K562 (cell line): ENCODE measurements at regions not wholly inside any gene's neighbourhood (a gene's known extent, or its start where the extent isn't known, plus 50 kb on each side); places are given as distances from the start of the nearest gene placed in this dataset.

Experiments used
- ATAC-seq: fragments of 200-7000 bp; cut with Tn5 transposase; 3 replicates; pipeline ENCODE4 v1.9.1; 2020; ENCODE audit warnings: moderate library complexity
- BruUV-seq: library from RNA; stranded (reverse); fragments of 400-500 nt; replicated peaks from 2 replicates; lab custom pipeline; 2021; lab: Mats Ljungman, UMichigan
- CTCF ChIA-PET: fragments of 300-600 bp; formaldehyde crosslinking; extraction: SDS; loops from one replicate; lab custom pipeline; 2021; ENCODE audit warnings: low intra/inter-chr PET ratio; lab: Yijun Ruan, JAX
- POLR2A ChIA-PET: fragments of 300-600, 350-650 bp; sonication (Branson Sonifier 250); formaldehyde crosslinking; extraction: SDS; loops from one replicate; lab custom pipeline; 2021; ENCODE audit warnings: antibody characterized with exemption, inconsistent platforms; lab: Yijun Ruan, JAX
- DNase-seq, 4 experiments: peaks; one replicate each; pipeline versions ENCODE4 v3.0.0 to v3.0.0-alpha.2; 2011 to 2018; ENCODE audit warnings: low spot score in 3 of 4, mixed read lengths in 3 of 4; ENCODE audit errors: extremely low read depth in 1 of 4
- FAIRE-seq: peaks from 2 replicates; lab custom pipeline; 2011; peaks lifted over from hg19 to GRCh38; lab: Jason Lieb, UNC
- H2AFZ ChIP-seq: 2 replicates; pipeline ENCODE4 v1.6.0; 2011; ENCODE audit warnings: low read depth, low read length, control low read depth, inconsistent platforms
- H3K27ac ChIP-seq: fragments of 200-600 bp; 3 replicates; pipeline ENCODE4 v1.8.0; 2011; ENCODE audit warnings: low read depth, mild to moderate bottlenecking, control low read depth, inconsistent platforms, low read length, moderate library complexity, mixed read lengths; ENCODE audit errors: extremely low read depth
- H3K27me3 ChIP-seq, 2 experiments: fragments of 300-600 bp in 1 of 2; 2 replicates in 1 of 2; 3 replicates in 1 of 2; pipeline versions ENCODE4 v1.6.0 to v1.8.0; 2011; ENCODE audit warnings: inconsistent platforms in 2 of 2, low read length in 2 of 2, mild to moderate bottlenecking in 1 of 2, mixed read lengths in 1 of 2, moderate library complexity in 1 of 2; ENCODE audit not compliant: control insufficient read depth in 2 of 2, insufficient read depth in 2 of 2
- H3K36me3 ChIP-seq: fragments of 300-600 bp; 3 replicates; pipeline ENCODE4 v1.8.0; 2011; ENCODE audit warnings: mild to moderate bottlenecking, low read length, inconsistent platforms; ENCODE audit not compliant: control insufficient read depth, insufficient read depth
- H3K4me1 ChIP-seq, 2 experiments: fragments of 200-600 bp in 1 of 2; replicated peaks in 1 of 2; 2 replicates in 1 of 2; 3 replicates in 1 of 2; pipeline versions ENCODE4 v1.5.1 to v1.8.0; 2011; ENCODE audit warnings: inconsistent platforms in 2 of 2, low read length in 2 of 2, mild to moderate bottlenecking in 1 of 2, mixed read lengths in 1 of 2, moderate library complexity in 1 of 2; ENCODE audit not compliant: control insufficient read depth in 2 of 2, insufficient read depth in 2 of 2
- H3K4me2 ChIP-seq: 2 replicates; pipeline ENCODE4 v1.6.1; 2011; ENCODE audit warnings: low read length, control low read depth, inconsistent platforms, mixed read lengths; ENCODE audit not compliant: insufficient read depth
- H3K4me3 ChIP-seq: fragments of 200-600 bp; sonication (generic), shearing (Covaris generic); 2 replicates; pipeline ENCODE4 v1.5.1; 2016; ENCODE audit warnings: control low read depth, inconsistent platforms
- H3K79me2 ChIP-seq: fragments of 200-600 bp; 3 replicates; pipeline ENCODE4 v1.8.0; 2011; ENCODE audit warnings: low read length, inconsistent platforms; ENCODE audit not compliant: control insufficient read depth, insufficient read depth
- H3K9ac ChIP-seq, 2 experiments: 2 replicates each; pipeline versions ENCODE4 v1.6.0 to v1.6.1; 2011; ENCODE audit warnings: low read depth in 2 of 2, low read length in 2 of 2, control low read depth in 1 of 2, inconsistent platforms in 1 of 2, mild to moderate bottlenecking in 1 of 2, mixed read lengths in 1 of 2; ENCODE audit not compliant: insufficient read depth in 1 of 2
- H3K9me1 ChIP-seq: one replicate; pipeline ENCODE4 v1.6.0; 2011; ENCODE audit warnings: inconsistent platforms, mild to moderate bottlenecking, low read length, moderate library complexity; ENCODE audit not compliant: control insufficient read depth, insufficient read depth
- H3K9me3 ChIP-seq: replicated peaks from 2 replicates; pipeline ENCODE4 v1.5.1; 2011; ENCODE audit warnings: low read depth, low read length, inconsistent platforms; ENCODE audit not compliant: control insufficient read depth, insufficient read depth
- H4K20me1 ChIP-seq: replicated peaks from 2 replicates; pipeline ENCODE4 v1.6.1; 2011; ENCODE audit warnings: low read length, inconsistent platforms, mixed read lengths; ENCODE audit not compliant: control insufficient read depth, insufficient read depth
- BACH1 ChIP-seq: fragments of 200-800 bp; sonication (Bioruptor generic); IDR thresholded peaks from 2 replicates; pipeline ENCODE4 v1.6.1; 2016; ENCODE audit warnings: missing genetic modification characterization, missing compliant biosample characterization
- BRF2 ChIP-seq: IDR thresholded peaks from 3 replicates; pipeline ENCODE4 v1.6.1; 2011; ENCODE audit warnings: borderline replicate concordance, mild to moderate bottlenecking; ENCODE audit not compliant: insufficient read length, insufficient read depth
- JUN ChIP-seq, 2 experiments: sonication (generic) in 1 of 2; formaldehyde crosslinking in 1 of 2; IDR thresholded peaks; 2 replicates each; pipeline versions ENCODE4 v1.6.1 to v1.8.0; 2012 to 2022; ENCODE audit warnings: borderline replicate concordance in 2 of 2, mild to moderate bottlenecking in 2 of 2, improper control_type of control experiment in 1 of 2, low read depth in 1 of 2, low read length in 1 of 2, missing genetic modification reagents in 1 of 2
- KLF6 ChIP-seq: fragments of 250-450 bp; sonication (Bioruptor Pico); IDR thresholded peaks from 2 replicates; pipeline ENCODE4 v1.4.0; 2020; ENCODE audit warnings: mild to moderate bottlenecking, moderate library complexity, borderline replicate concordance
- MCM5 ChIP-seq: fragments of 450-650 bp; IDR thresholded peaks from 2 replicates; pipeline ENCODE4 v1.6.1; 2016; ENCODE audit warnings: low read depth
- RNF219 ChIP-seq: fragments of 250-450 bp; sonication (Bioruptor Pico); IDR thresholded peaks from 2 replicates; pipeline ENCODE4 v1.5.0; 2022; ENCODE audit warnings: mild to moderate bottlenecking
- SIN3A ChIP-seq, 2 experiments: fragments of 150-350 bp in 1 of 2; IDR thresholded peaks; 2 replicates each; pipeline ENCODE4 v1.6.1; 2011 to 2016; ENCODE audit warnings: borderline replicate concordance in 2 of 2, low read depth in 2 of 2, low read length in 2 of 2, mild to moderate bottlenecking in 2 of 2, moderate library complexity in 2 of 2; ENCODE audit not compliant: control insufficient read depth in 1 of 2
- ZBTB43 ChIP-seq: sonication (generic); formaldehyde crosslinking; IDR thresholded peaks from 2 replicates; pipeline ENCODE4 v1.8.0; 2023; ENCODE audit warnings: mild to moderate bottlenecking, missing genetic modification reagents
- ZFPM2 ChIP-seq: fragments of 250-450 bp; sonication (Bioruptor Pico); IDR thresholded peaks from 2 replicates; pipeline ENCODE4 v1.5.1; 2022; ENCODE audit warnings: mild to moderate bottlenecking
- ZNF347 ChIP-seq: fragments of 450-650 bp; formaldehyde crosslinking; IDR thresholded peaks from 2 replicates; pipeline ENCODE4 v1.4.0; 2020; ENCODE audit warnings: low read depth, mild to moderate bottlenecking, moderate library complexity
- WGBS: fragments of 100-300 bp; shearing (Covaris generic); methylation state at CpG from one replicate; pipeline ENCODE4 v1.1.6; 2016; ENCODE audit warnings: low coverage, mixed read lengths; ENCODE audit not compliant: insufficient coverage; ENCODE audit errors: missing lambda C conversion rate; 5-methylcytosine and 5-hydroxymethylcytosine counted together
- in situ Hi-C: fragments of 300-500 bp; cut with MboI; formaldehyde crosslinking; loops from 4 replicates; pipeline ENCODE4 v1.15.0; 2018; ENCODE audit warnings: inconsistent platforms, mixed read lengths
- intact Hi-C: fragments of 100-400 bp; cut with micrococcal nuclease; formaldehyde crosslinking; loops from 2 replicates; pipeline ENCODE4 v1.14.2; 2022

- H3K4me3 ChIP-seq, result no peak overlapping the region
- FAIRE-seq (no peak), ATAC-seq (no peak), DNase-seq (no peak)
- no peak overlapping the region for H3K4me2 ChIP-seq
- ChIA-PET CTCF (no interaction called here), POLR2A (no interaction called here)
- no peaks in the 10 kb centered on the region for H3K36me3 ChIP-seq
- no peaks in the 10 kb centered on the region for H4K20me1 ChIP-seq
- H3K9me1 ChIP-seq, result no peaks in the 10 kb centered on the region
- no TSS peak for BruUV-seq
- in situ Hi-C loops, result no loop called here
- intact Hi-C loops, result no loop called here
- no peak overlapping the region for H3K9ac ChIP-seq
- H3K4me1 ChIP-seq, result no peaks in the 10 kb centered on the region
- no peak overlapping the region for H2AFZ ChIP-seq
- H3K79me2 ChIP-seq, result no peaks in the 10 kb centered on the region
- no peak overlapping the region for H3K27ac ChIP-seq
- no peaks in the 10 kb centered on the region for H3K9me3 ChIP-seq
- 2% methylated on average over 3 of the region's 3 CpGs for WGBS
- no peaks in the 10 kb centered on the region for H3K27me3 ChIP-seq
- TF ChIP-seq JUN (IDR thresholded peaks at IDR 0.05; ENCODE audit: borderline replicate concordance, low read depth, low read length) (no peak), JUN (CRISPR knock-in tag; IDR thresholded peaks at IDR 0.05; ENCODE audit: borderline replicate concordance) (no peak), ZFPM2 (no peak), MCM5 (no peak), ZNF347 (no peak), SIN3A (IDR thresholded peaks at IDR 0.05; ENCODE audit: borderline replicate concordance in 2 of 2, control insufficient read depth in 1 of 2, low read depth in 2 of 2, low read length in 2 of 2) (no peak), BRF2 (no peak), ZBTB43 (CRISPR knock-in tag) (no peak), RNF219 (CRISPR knock-in tag) (no peak), KLF6 (no peak), BACH1 (tag) (no peak)
Measured at GRCh38 chr4:95728145-95728544, 111.7 kb upstream of the PDHA2 start.
